GM10266 (cell line): ENCODE measurements at regions not wholly inside any gene's neighbourhood (a gene's known extent, or its start where the extent isn't known, plus 50 kb on each side); places are given as distances from the start of the nearest gene placed in this dataset.

Source experiments
- DNase-seq: peaks from one replicate; pipeline ENCODE4 v3.0.0; 2012; ENCODE audit errors: extremely low spot score
- TF ChIP-seq, protein P1 (sequence below): IDR thresholded peaks from 2 replicates; pipeline ENCODE4 v1.5.1; 2012; ENCODE audit warnings: mild to moderate bottlenecking, low read depth; ENCODE audit not compliant: control insufficient read depth, insufficient read depth; ENCODE audit errors: missing control alignments

DNA sequence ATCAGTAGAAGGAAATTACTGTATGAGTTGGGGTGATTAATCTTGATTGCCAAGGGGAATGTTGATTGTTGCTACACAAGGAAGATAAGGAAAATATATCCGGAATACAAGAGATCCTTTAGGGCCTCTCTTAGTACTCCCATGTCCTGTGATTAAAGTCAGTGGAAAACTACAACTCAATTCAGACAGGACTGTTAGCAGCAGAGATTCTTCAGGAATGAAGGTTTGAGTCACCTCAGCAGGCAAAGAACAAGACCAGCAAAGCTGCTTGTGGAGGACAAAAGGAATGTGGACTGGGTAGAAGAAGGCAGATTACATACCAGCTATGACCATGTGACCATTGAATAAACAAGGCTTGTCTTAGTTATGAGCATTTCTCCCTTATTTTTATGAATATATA lies 478.2 kb downstream of the BUD13 start:
- DNase-seq, result no peak
- TF ChIP-seq, protein P1, sequence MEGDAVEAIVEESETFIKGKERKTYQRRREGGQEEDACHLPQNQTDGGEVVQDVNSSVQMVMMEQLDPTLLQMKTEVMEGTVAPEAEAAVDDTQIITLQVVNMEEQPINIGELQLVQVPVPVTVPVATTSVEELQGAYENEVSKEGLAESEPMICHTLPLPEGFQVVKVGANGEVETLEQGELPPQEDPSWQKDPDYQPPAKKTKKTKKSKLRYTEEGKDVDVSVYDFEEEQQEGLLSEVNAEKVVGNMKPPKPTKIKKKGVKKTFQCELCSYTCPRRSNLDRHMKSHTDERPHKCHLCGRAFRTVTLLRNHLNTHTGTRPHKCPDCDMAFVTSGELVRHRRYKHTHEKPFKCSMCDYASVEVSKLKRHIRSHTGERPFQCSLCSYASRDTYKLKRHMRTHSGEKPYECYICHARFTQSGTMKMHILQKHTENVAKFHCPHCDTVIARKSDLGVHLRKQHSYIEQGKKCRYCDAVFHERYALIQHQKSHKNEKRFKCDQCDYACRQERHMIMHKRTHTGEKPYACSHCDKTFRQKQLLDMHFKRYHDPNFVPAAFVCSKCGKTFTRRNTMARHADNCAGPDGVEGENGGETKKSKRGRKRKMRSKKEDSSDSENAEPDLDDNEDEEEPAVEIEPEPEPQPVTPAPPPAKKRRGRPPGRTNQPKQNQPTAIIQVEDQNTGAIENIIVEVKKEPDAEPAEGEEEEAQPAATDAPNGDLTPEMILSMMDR, result no peak

DNA sequence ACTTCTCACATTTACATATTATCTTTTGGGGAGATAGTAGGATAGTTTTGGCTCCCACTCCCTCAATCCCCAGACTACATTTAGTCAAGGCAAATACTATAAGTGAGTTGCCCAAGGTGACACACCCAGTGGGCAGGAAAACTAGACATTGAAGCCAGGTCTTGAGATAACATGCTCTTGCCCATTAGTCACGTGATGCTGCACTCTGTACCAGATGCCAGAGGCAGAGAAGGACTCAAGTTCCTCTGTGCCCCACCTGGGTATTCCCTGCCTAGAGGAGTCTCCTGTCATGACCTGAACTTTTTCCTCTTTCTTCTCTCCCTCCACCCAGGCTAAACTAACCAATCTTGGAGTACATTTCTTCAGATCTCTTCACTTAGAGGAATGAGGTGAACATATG lies 484.9 kb downstream of the BUD13 start:
- no peak for DNase-seq
- TF ChIP-seq, protein P1, result no peak

DNA sequence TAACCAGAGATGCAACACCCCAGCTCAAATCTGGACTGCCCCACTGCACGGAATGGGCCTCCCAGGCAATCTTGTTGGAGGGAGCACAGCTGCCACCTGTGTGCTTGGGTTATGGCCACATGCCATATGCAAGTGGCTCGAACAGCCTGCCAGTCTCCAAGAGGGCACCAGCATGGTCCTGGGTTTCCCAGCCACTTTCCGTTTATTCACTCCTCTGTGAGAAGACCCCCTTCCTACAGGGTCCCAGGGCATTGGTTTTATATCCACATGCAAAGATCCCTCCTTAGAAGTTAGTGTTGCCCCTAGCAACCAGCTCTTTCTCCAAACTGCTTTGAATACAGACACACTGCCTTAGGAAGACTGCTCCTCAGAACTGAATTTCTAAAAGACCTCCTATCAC lies 487.8 kb downstream of the BUD13 start:
- TF ChIP-seq, protein P1, result no peak

DNA sequence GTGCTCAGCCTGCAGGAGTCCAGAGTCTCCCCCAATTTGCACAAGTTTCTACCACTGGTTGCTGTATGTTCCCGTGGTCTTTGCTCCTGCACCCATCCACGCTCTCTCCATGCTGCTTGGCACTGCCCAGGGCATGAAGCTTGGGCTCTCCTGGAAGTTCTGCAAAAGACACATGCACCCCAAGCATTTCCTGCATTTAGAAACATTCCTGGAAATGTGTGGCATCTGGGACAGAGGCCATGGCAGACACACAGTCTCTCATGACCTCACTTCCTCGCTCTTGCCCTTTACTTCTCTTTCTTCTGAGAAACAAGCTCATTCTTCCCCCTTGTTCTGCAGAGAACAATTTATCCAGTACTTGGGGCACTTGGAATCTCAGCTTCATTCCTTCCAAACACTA lies 489.5 kb downstream of the BUD13 start:
- TF ChIP-seq, protein P1, result no peak

More for the DNA sequence above, 487.8 kb downstream of the BUD13 start:
- no peak for DNase-seq

DNA sequence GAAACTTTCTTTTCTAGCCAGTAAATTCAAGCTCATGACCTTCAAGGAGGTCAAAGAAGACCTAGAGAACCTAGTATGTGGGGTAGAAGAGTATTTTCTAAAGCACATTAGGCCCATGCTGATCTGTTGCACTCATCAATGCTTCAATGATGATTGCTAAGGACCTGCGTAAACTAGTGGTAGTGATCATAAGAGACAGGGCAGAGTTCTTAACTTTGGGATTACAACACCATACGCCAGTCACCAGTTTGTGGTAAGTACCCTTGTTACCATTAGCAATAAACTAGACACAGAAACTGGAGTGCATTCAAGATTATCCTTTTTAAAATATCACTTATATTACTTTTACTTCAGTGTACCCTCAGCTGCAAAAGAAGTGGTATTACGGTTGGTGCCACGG lies 490.3 kb downstream of the BUD13 start:
- no peak for DNase-seq
- TF ChIP-seq, protein P1, result no peak

More for the DNA sequence above, 489.5 kb downstream of the BUD13 start:
- DNase-seq, result no peak

DNA sequence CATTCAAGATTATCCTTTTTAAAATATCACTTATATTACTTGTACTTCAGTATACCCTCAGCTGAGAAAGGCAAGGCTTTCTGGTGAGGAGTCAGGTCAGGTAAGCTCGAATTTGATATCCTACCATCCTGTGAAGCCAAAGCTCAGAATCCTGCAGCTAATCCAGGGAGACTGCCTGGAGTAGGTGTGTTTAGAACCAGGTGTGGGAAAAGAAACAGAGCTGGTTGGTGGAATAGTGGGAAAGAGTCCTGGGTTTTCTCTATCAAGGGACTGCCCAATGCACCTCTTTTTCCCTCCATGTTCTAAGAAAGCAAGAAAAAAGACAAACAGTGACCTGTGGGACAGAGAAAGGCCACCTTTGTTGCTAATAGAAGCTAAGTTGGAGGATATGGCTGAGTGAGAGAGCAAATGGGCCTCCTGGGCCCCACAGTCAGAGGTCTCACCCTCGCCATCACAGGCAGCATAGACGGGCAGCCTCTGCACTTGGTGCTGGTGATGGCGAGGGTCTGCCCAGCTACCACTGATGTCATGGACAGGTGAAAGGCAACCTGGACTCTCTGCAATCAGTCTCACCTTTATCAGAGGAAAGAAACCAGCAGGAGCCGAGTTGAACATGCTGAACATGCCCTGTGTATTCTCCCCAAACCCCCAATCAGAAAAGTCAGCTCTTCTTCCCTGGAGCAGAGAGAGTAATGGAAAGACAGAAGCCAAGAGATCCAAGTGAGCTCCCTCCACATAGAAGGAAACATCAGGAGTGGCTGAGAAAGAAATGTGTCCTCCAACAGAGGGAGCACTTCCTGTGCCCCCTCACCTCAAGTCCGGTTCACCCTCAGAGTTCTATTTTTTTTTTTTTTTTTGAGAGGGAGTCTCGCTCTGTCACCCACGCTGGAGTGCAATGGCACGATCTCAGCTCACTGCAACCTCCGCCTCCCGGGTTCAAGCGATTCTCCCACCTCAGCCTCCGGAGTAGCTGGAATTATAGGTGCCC lies 491.3 kb downstream of the BUD13 start:
- DNase-seq, result no peak

DNA sequence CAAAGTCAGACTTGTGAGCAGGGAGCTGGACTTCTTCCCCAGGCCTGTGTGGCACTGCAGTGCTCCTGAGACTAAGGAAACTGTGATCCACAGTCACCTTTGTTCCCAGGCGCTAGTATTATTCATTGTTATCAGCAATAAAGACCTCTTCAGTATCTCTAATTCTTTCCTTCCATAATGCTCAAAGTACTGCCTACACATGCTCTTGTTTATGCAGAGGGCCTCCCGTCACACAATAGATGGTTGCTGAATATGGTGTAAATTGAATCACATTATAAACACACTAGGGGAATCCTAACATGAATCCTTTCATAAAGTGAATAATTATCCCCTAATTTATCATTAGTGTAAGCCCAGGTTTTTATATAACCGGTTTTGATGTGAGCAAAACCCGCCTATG lies 493.3 kb downstream of the BUD13 start:
- DNase-seq, result no peak
- TF ChIP-seq, protein P1, result no peak

More for the DNA sequence above, 491.3 kb downstream of the BUD13 start:
- TF ChIP-seq, protein P1, result no peak
